HG03196 (cell line): ENCODE measurements at regions not wholly inside any gene's neighbourhood (a gene's known extent, or its start where the extent isn't known, plus 50 kb on each side); places are given as distances from the start of the nearest gene placed in this dataset.
"Not testable (repeated sequence)": the region's sequence is repeated elsewhere in the genome, so short reads cannot be mapped to it uniquely, and the experiment has no call there.

Experiments used
- ATAC-seq: cut with Tn5 transposase; IDR thresholded peaks from one replicate; pipeline ENCODE4 v1.9.1; 2021; ENCODE audit not compliant: unreplicated experiment

DNA sequence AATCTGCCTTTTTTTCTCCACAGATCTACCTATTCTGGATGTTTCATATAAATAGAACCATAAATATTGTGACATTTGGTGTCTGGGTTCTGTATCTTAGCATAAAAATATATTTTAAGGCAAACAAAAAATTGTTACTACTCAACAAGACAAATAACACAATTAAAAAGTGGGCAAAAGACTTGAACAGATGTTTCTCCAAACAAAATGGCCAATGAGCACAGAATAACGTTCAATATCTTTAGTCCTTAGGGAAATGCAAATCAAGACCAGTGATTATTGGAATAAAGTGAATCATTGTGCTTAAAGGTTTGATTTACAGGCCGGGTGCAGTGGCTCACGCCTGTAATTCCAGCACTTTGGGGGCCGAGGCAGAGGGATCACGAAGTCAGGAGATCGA is 1331.3 kb downstream of the AACS start:
- ATAC-seq: no peak

DNA sequence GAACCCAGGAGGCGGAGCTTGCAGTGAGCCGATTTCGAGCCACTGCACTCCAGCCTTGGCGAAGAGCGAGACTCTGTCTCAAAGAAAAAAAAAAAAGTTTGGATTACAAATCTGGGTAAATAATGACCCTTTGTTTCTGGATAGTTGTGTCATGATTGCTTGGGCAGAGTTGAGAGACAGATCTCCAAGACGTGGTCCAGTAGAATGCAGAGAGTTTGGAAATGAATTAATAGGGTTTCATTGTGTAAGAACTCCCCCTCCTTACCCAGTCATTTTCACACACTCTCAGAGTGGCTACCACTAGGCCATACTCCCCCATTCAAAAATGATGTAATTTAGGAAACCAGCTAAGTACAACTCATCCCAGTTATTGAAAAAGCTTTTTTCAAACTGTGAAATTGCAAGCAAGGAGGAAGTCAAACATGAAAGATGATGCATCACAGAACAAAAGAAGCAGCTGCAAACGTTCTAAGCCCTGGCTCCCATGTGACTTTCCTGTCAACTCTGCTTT is 1331.9 kb downstream of the AACS start:
- ATAC-seq: no peak

GRCh38 chr12:126397660-126398059 is 1332.4 kb downstream of the AACS start:
- ATAC-seq: no peak

DNA sequence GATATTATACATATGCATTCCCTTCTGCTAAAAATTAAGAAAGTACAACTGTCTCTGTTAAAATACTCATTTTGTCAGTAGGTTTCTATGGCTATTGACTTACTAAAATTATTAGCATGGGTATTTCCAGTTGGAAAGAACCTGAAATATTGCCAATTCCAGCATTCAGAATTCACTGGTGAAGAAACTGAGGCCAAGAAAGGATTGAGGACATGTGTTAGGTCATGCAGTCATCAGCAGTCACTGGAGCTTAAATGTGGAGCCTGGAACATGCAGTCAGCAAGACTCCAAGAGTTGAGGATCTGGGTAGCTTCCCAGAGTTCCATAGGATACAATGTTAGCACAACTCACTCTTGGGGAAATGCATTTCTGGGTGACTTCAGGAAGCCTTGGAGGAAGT is 1335.6 kb downstream of the AACS start:
- ATAC-seq: no peak

DNA sequence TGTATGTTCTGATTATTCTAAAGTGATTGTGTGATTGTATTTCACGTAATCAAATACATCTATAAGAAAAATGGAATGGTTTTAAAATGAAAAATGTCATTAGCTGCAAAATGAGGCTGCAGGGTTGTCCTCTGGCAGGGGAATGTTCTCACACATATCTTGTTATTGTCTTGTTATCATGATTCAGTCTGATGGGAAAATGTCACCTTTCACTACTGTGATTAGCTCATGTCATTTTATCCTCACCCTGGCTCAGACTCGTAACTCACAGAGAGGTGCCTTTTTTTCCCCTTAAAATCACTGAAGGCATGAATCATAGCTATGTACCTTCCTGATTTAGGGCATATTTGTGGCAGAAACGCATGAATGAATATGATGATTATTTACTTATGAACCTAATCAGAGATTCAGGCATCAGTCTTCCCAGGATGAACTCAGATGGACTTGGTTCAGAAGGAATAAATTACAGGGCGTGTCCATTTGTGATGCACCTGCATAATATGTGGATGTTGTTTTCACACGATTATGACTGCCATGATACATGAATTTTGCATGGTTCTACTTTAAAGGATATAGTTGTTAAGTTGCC is 1339.2 kb downstream of the AACS start:
- no peak for ATAC-seq

GRCh38 chr12:126418400-126418799 is 1353.2 kb downstream of the AACS start:
- ATAC-seq: no peak

GRCh38 chr12:126419131-126419530 is 1353.9 kb downstream of the AACS start:
- no peak for ATAC-seq

DNA sequence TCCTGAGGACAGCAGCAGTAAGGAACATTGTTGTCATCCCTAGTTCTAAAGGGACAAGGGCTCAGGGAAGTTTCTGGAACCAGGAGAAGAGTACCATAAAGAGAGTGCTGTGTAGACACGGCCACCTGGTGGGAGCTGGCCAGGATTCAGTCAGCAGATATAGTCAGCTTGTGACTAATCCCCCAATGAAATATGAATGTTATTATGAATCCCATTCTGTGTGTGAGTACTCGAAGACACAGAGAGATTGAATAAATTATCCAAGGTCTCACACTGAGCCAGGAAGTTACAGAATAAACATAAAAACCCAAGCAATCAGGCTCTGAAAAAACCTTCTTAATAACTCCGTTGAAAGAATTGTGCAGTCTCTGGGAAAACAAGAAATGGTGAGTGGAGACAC is 1359.5 kb downstream of the AACS start:
- no peak for ATAC-seq

DNA sequence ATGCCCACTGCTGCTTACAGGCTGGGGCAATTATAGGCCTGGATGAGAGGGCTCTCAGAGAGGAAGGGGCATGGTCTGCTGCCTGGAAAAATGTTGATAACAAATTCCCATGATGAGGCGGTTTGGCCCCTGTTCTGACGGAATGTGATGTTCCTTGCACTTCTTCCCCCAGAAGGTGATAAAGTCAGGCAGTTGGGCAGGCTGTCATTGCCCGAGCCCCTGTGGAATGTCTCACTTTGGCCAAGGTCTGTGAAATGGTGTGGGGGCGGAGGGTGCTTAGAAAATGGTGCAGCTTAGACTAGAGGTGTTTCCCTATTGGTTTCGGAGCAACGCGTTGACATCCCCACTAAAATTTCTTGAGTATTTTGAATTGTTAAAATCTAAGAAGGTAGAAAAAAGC is 1360.0 kb downstream of the AACS start:
- ATAC-seq: no peak

DNA sequence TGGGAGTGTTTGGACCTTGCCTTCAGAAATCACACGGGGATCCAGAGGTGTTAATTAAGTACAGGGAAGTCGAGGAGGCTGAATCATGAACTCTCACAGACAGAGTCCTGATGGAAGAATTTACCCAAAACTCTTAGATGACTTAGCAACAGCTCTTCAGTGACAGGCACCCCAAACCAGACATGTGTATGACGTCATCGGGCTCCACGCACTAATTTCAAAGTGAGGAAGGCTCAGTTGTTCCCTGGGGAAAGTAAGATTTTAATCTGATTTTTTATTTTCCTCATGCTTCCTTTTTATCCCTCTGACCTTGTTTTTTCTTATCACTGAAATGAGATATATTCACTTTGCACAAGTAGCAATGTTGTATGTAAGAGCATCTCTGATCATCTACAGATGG is 1363.5 kb downstream of the AACS start:
- ATAC-seq: no peak

DNA sequence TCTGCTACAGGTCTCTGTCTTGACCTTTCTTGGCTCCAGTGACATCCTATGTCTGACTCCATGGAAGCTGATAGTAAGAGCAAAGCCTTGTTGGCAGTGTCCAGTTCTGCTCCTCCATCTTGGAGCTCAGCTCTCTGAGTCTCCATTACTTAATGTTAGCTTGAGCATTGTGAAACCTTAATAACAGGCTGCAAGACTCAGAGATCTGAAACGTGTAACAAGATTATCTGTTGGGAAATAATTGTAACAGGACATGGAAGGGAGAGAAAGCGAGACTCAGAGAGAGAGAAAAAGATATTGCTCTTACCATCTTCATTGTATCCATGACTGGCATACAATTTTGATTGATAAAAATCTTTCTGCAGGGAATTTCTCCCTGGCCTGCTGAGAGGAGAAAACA is 1365.7 kb downstream of the AACS start:
- no peak for ATAC-seq

GRCh38 chr12:126431767-126432166 is 1366.5 kb downstream of the AACS start:
- ATAC-seq: no peak

GRCh38 chr12:126432780-126433179 is 1367.5 kb downstream of the AACS start:
- ATAC-seq: no peak

DNA sequence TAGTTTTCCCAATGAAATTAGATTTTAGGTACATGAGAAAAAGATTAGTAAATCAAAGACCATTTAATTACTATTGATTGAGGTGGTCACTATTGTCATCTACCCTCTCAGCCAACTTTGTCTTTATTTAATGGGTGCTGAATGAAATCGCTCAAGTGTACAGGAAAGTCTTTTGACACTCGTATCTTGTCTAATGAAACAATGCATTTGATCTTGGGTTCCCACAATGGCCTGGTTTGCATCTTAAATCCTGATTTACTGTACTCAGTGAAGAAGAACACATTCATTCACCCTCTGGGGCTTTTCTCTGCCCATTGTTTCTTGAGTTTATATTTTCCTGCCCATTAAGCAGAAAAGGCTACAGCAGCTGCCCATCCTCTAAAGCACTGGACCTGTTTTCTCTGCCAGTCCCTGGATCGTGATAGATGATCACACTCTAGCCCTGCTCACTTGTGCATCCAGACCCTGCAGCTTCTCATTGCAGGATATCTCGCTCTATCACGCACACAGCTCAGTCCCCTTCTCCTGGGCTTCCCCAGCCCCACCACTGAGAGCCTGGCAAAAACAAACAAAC is 1369.3 kb downstream of the AACS start:
- no peak for ATAC-seq

GRCh38 chr12:126436041-126436440 is 1370.8 kb downstream of the AACS start:
- ATAC-seq: no peak

GRCh38 chr12:126437934-126438333 is 1372.7 kb downstream of the AACS start:
- no peak for ATAC-seq

GRCh38 chr12:126443977-126444376 is 1378.7 kb downstream of the AACS start:
- ATAC-seq: no peak

- ATAC-seq: no peak
Measured at GRCh38 chr12:126447346-126447745, 1382.1 kb downstream of the AACS start.

DNA sequence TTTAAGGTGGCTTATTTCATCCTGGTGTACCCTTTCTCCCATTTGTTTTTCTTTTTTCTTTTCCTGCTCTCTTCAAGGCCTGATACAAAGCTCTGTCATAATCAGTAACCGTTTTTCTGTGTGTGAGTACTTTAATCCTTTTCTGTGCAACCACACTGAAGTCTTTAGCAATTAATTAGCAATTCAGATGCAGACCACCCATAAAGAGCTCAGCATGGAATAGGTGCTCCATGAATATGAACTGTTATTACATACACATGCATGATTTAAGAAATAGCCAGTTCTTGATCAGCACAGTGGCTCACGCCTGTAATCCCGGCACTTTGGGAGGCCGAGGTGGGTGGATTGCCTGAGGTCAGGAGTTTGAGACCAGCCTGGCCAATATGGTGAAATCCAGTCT is 1386.6 kb downstream of the AACS start:
- ATAC-seq: no peak

GRCh38 chr12:126452686-126453085 is 1387.5 kb downstream of the AACS start:
- not testable (repeated sequence) for ATAC-seq

GRCh38 chr12:126454581-126454980 is 1389.3 kb downstream of the AACS start:
- ATAC-seq: no peak

- no peak for ATAC-seq
Measured at GRCh38 chr12:126457776-126458175, 1392.5 kb downstream of the AACS start.

DNA sequence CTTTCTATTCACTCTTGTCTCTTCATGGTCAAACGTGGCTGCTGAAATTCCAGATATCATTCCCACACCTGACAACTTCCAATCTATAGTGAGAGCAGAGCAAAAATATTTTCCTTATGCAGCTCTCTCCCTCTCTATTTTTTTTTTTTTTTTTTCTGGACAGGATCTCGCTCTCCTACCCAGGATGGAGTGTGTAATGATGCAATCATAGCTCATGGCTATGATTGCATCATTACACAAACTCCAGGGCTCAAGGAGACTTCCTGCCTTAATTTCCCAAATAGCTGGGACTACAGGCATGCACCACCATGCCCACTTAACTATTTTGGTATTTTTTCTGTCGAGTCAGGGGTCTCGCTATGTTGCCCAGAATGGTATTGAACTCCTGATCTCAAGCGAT is 1398.9 kb downstream of the AACS start:
- no peak for ATAC-seq
